Activated CD4-positive, alpha-beta T cell treated with anti-CD3 and anti-CD28 coated beads for 36 hours (primary cell): ENCODE measurements at regions not wholly inside any gene's neighbourhood (a gene's known extent, or its start where the extent isn't known, plus 50 kb on each side); places are given as distances from the start of the nearest gene placed in this dataset.

ENCODE experiments used
- ATAC-seq: fragments of 200-7000 bp; cut with Tn5 transposase; one replicate; pipeline ENCODE4 v1.10.0; 2021; ENCODE audit warnings: mild to moderate bottlenecking, moderate library complexity
- CTCF ChIA-PET: fragments of 350-600 bp; sonication (Branson Sonifier 250); formaldehyde crosslinking; loops from one replicate; lab custom pipeline; 2021; ENCODE audit warnings: antibody characterized with exemption; lab: Charles Lee
- POLR2A ChIA-PET: fragments of 350-600 bp; sonication (Branson Sonifier 250); formaldehyde crosslinking; loops from one replicate; lab custom pipeline; 2021; ENCODE audit warnings: antibody characterized with exemption, inconsistent platforms; lab: Charles Lee
- DNase-seq: peaks from one replicate; pipeline ENCODE4 v3.0.0-alpha.2; 2020
- H3K27ac Mint-ChIP-seq: one replicate; pipeline ENCODE4 v1.8.0; 2021; ENCODE audit warnings: mixed read lengths
- H3K27me3 Mint-ChIP-seq: one replicate; pipeline ENCODE4 v1.8.0; 2021; ENCODE audit warnings: mixed read lengths
- H3K36me3 Mint-ChIP-seq: one replicate; pipeline ENCODE4 v1.8.0; 2021; ENCODE audit warnings: low read depth, mixed read lengths
- H3K4me1 Mint-ChIP-seq: one replicate; pipeline ENCODE4 v1.8.0; 2021; ENCODE audit warnings: mixed read lengths
- H3K4me3 Mint-ChIP-seq: one replicate; pipeline ENCODE4 v1.8.0; 2021; ENCODE audit warnings: mild to moderate bottlenecking, moderate library complexity, mixed read lengths
- H3K9me3 Mint-ChIP-seq: one replicate; pipeline ENCODE4 v1.8.0; 2021; ENCODE audit warnings: low read depth, mixed read lengths
- intact Hi-C, 2 experiments: fragments of 100-400 bp; cut with DNase I in 1 of 2; cut with micrococcal nuclease in 1 of 2; formaldehyde crosslinking; loops; one replicate each; pipeline versions ENCODE4 v1.14.2 to v1.15.1; 2022 to 2024; cut with DNase I, micrococcal nuclease

- Mint-ChIP-seq H3K27ac (no peak overlapping the region), H3K4me3 (no peak overlapping the region), H3K27me3 (peaks cover 13% of the 10 kb centered on the region), H3K36me3 (no peaks in the 10 kb centered on the region), H3K4me1 (no peaks in the 10 kb centered on the region), H3K9me3 (no peaks in the 10 kb centered on the region)
- ChIA-PET CTCF (interaction anchor here (1.3 to 1.5 kb wide), 3 partner anchors 16 to 232 kb away, joined by 3 to 4 read pairs (median 3); no protein-coding TSS in a partner anchor), POLR2A (no interaction called here)
- intact Hi-C loops = loop anchor here (2.0 to 5.0 kb wide), 2 partner anchors 238 to 1095 kb away; partner anchors contain the start of gene AJAP1 (in 2 of the 2)
- DNase-seq (no peak), ATAC-seq (no peak)
Observed at GRCh38 chr1:5746611-5747425, 245.4 kb downstream of the NPHP4 start.

- intact Hi-C loops = loop anchor here (1.0 to 5.0 kb wide), 5 partner anchors 109 to 1835 kb away; partner anchors contain the start of gene AJAP1 (in 2 of the 2)
- H3K4me3 Mint-ChIP-seq = no peak overlapping the region
- POLR2A ChIA-PET = no interaction called here
- H3K27ac Mint-ChIP-seq = no peak overlapping the region
- CTCF ChIA-PET = interaction anchor here (0.6 to 1.5 kb wide), 10 partner anchors 8 to 237 kb away, joined by 3 to 9 read pairs (median 4); no protein-coding TSS in a partner anchor
- ATAC-seq (peak; percentile 76), DNase-seq (peak; percentile 77)
- H3K27me3 Mint-ChIP-seq = peaks cover 13% of the 10 kb centered on the region
- no peaks in the 10 kb centered on the region for H3K4me1 Mint-ChIP-seq
- H3K36me3 Mint-ChIP-seq = no peaks in the 10 kb centered on the region
- H3K9me3 Mint-ChIP-seq = no peaks in the 10 kb centered on the region
Observed at GRCh38 chr1:5745800-5746610, 246.2 kb downstream of the NPHP4 start.

GRCh38 chr1:5744911-5745799 lies 247.1 kb downstream of the NPHP4 start:
- POLR2A ChIA-PET = no interaction called here
- intact Hi-C loops = loop anchor here (1.0 to 5.0 kb wide), 4 partner anchors 108 to 1834 kb away; partner anchors contain the start of gene AJAP1 (in 2 of the 2)

GRCh38 chr1:5744341-5744740 lies 247.9 kb downstream of the NPHP4 start:
- Mint-ChIP-seq H3K27me3 (peaks cover 10% of the 10 kb centered on the region), H3K4me3 (no peak overlapping the region), H3K36me3 (no peaks in the 10 kb centered on the region), H3K4me1 (no peaks in the 10 kb centered on the region), H3K27ac (no peak overlapping the region), H3K9me3 (no peaks in the 10 kb centered on the region)
- CTCF ChIA-PET = interaction anchor here (1.1 to 1.5 kb wide), 2 partner anchors 63 to 105 kb away, joined by 4 read pairs; no protein-coding TSS in a partner anchor
- intact Hi-C loops = loop anchor here in 1 of 2 experiments (2.0 kb wide), 1 partner anchor 1834 kb away; no protein-coding TSS in a partner anchor
- DNase-seq (no peak), ATAC-seq (no peak)
- POLR2A ChIA-PET = no interaction called here

More at GRCh38 chr1:5744911-5745799, 247.1 kb downstream of the NPHP4 start:
- Mint-ChIP-seq H3K36me3 (no peaks in the 10 kb centered on the region), H3K27ac (no peak overlapping the region), H3K4me1 (no peaks in the 10 kb centered on the region), H3K27me3 (peaks cover 13% of the 10 kb centered on the region), H3K4me3 (no peak overlapping the region), H3K9me3 (no peaks in the 10 kb centered on the region)
- ATAC-seq = no peak
- CTCF ChIA-PET = interaction anchor here (0.6 to 1.5 kb wide), 13 partner anchors 9 to 753 kb away, joined by 3 to 9 read pairs (median 3); no protein-coding TSS in a partner anchor
- no peak for DNase-seq

GRCh38 chr1:5743435-5744095 lies 248.7 kb downstream of the NPHP4 start:
- ChIA-PET POLR2A (no interaction called here), CTCF (no interaction called here)
- DNase-seq (no peak), ATAC-seq (no peak)
- Mint-ChIP-seq H3K36me3 (no peaks in the 10 kb centered on the region), H3K27me3 (peaks cover 10% of the 10 kb centered on the region), H3K9me3 (no peaks in the 10 kb centered on the region), H3K27ac (no peak overlapping the region), H3K4me1 (no peaks in the 10 kb centered on the region), H3K4me3 (no peak overlapping the region)
- intact Hi-C loops = loop anchor here in 1 of 2 experiments (2.0 kb wide), 1 partner anchor 1833 kb away; no protein-coding TSS in a partner anchor

GRCh38 chr1:5742801-5743200 lies 249.4 kb downstream of the NPHP4 start:
- H3K4me1 Mint-ChIP-seq = no peaks in the 10 kb centered on the region
- H3K27me3 Mint-ChIP-seq = peaks cover 10% of the 10 kb centered on the region
- intact Hi-C loops = no loop called here
- DNase-seq = no peak
- H3K9me3 Mint-ChIP-seq = no peaks in the 10 kb centered on the region
- no peak for ATAC-seq
- H3K27ac Mint-ChIP-seq = no peak overlapping the region
- H3K36me3 Mint-ChIP-seq = no peaks in the 10 kb centered on the region
- H3K4me3 Mint-ChIP-seq = no peak overlapping the region
- CTCF ChIA-PET = no interaction called here
- POLR2A ChIA-PET = no interaction called here

- no peaks in the 10 kb centered on the region for H3K9me3 Mint-ChIP-seq
- no peak for DNase-seq
- POLR2A ChIA-PET = no interaction called here
- H3K4me1 Mint-ChIP-seq = no peaks in the 10 kb centered on the region
- H3K36me3 Mint-ChIP-seq = no peaks in the 10 kb centered on the region
- ATAC-seq = no peak
- intact Hi-C loops = no loop called here
- no peak overlapping the region for H3K27ac Mint-ChIP-seq
- no peak overlapping the region for H3K4me3 Mint-ChIP-seq
- H3K27me3 Mint-ChIP-seq = peaks cover 10% of the 10 kb centered on the region
- CTCF ChIA-PET = no interaction called here
Observed at GRCh38 chr1:5742032-5742431, 250.2 kb downstream of the NPHP4 start.

GRCh38 chr1:5740865-5741860 lies 251.1 kb downstream of the NPHP4 start:
- peaks cover 8% of the 10 kb centered on the region for H3K27me3 Mint-ChIP-seq
- no peak overlapping the region for H3K27ac Mint-ChIP-seq
- intact Hi-C loops = no loop called here
- no peaks in the 10 kb centered on the region for H3K9me3 Mint-ChIP-seq
- H3K4me3 Mint-ChIP-seq = no peak overlapping the region
- no peak for DNase-seq
- ChIA-PET POLR2A (no interaction called here), CTCF (interaction anchor here (0.6 to 0.9 kb wide), 2 partner anchors 289 to 437 kb away, joined by 3 to 4 read pairs; no protein-coding TSS in a partner anchor)
- no peaks in the 10 kb centered on the region for H3K4me1 Mint-ChIP-seq
- no peaks in the 10 kb centered on the region for H3K36me3 Mint-ChIP-seq
- ATAC-seq = no peak

- Mint-ChIP-seq H3K36me3 (no peaks in the 10 kb centered on the region), H3K4me1 (no peaks in the 10 kb centered on the region), H3K27ac (no peak overlapping the region), H3K9me3 (no peaks in the 10 kb centered on the region), H3K27me3 (peaks cover 7% of the 10 kb centered on the region), H3K4me3 (no peak overlapping the region)
- no peak for DNase-seq
- intact Hi-C loops = no loop called here
- CTCF ChIA-PET = interaction anchor here (0.9 kb wide), 1 partner anchor 290 kb away, joined by 3 read pairs; no protein-coding TSS in a partner anchor
- POLR2A ChIA-PET = no interaction called here
- ATAC-seq = no peak
Observed at GRCh38 chr1:5740450-5740849, 251.8 kb downstream of the NPHP4 start.
